UCSD-AML1 (cell line): ENCODE measurements at regions not wholly inside any gene's neighbourhood (a gene's known extent, or its start where the extent isn't known, plus 50 kb on each side); places are given as distances from the start of the nearest gene placed in this dataset.

ENCODE experiments used
- DNase-seq: peaks from one replicate; lab custom pipeline; 2025; ENCODE audit not compliant: unreplicated experiment; lab: John Stamatoyannopoulos, UW

- DNase-seq: no peak
Observed at GRCh38 chr4:137209240-137209639, 323.1 kb downstream of the PCDH18 start.

- no peak for DNase-seq
Observed at GRCh38 chr4:137206781-137207180, 325.5 kb downstream of the PCDH18 start.

- no peak for DNase-seq
Observed at GRCh38 chr4:137203601-137204000, 328.7 kb downstream of the PCDH18 start.

DNA sequence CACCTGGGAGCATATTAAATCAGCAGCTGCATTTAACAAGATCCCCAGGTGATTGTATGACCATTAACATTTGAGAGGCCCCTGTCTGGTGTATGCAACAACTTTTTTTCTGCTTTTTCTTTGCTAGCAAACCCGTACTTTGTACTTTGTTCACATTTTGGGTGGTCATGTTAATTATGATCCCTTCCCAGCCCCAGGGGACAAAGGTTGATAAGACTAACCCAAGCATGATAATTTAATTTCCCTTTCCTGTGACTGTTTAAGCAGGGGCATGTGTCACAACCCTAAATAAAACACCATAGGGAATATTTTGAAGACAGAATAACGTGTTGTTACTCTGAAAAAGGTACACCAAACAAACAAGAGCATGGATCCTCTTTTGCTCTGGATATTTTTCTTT is 332.0 kb downstream of the PCDH18 start:
- no peak for DNase-seq

- peak; percentile 4 for DNase-seq
Observed at GRCh38 chr4:137198791-137199190, 333.5 kb downstream of the PCDH18 start.

DNA sequence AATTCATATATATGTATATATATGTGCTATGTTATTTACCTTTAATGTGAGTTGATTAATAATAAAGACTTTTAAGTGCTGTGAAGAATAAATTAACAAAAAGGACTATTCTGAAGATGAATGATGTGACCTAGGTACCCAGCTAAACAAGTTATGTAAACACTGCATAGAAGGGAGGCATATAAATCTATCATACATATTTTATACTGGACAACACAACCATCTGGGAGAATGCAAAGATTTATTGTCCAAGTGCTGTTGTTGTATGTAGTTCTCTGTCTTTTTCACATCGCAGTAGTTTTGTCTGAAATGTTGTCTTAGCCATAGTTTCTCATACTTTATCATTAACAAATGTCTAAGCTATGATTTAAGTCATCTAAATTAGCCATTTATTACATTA is 337.6 kb downstream of the PCDH18 start:
- no peak for DNase-seq

DNA sequence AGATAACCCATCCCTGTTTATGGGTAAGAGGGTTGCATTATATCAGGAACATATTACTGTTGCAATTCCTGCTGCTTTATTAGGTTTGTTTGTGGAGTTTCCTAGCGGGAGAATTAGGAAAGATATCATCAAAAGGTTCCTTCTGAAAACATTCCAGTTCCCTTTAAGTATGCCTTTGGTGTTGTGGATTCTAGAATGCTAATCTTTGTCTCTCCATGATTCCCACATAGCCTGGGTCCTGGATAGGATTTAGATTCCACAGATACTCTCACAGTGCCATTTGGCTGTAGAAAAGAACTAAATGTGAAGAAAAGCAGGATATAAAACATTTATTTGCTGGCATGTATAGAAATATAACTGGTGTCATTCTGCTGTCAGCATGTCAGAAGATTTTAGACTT is 338.7 kb downstream of the PCDH18 start:
- DNase-seq: no peak

DNA sequence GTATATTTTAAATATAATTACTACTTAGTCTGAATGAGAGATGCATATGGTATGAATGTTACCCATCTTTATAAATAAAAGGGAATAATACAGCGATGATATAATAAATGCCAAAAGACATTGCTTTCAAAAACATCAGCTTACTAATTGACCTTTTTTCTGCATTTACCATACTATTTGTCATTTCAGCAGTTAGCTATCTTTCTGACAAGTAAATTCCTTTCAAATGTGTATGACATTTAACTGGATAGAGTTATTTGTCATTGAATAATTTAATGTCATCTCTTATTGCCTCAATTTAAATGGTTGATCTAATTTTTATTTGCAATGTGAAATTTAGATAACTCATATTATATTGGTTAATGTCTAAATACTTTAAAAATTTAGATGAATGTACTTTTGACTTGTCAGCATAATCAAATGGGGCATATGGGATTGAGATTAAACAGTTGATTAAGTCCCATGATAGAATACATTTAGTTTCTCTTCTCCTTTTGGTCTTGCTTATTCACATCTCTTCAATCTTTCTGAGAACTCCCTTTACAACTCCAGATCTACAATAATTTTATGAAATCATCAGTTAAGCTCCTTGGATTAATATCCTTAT is 350.9 kb downstream of the PCDH18 start:
- DNase-seq: no peak

DNA sequence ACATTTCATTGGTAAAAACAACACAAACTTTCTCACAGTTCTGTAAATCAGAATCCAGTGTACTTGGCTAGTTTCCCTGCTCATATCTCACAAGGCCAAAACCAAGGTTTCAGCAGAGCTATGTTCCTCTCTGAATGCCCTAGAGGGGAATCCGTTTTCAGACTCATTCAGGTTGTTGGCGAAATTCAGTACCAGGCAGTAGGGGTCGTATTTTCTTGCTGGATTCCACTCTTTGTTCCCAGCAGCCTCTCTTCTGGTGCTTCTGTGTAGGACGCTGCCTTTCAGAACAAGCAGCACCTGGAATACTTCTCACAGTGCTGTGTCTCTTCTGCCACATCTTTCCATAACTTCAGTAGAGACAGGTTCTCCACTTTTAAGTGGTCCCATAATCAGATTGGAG is 351.9 kb downstream of the PCDH18 start:
- DNase-seq: no peak

DNA sequence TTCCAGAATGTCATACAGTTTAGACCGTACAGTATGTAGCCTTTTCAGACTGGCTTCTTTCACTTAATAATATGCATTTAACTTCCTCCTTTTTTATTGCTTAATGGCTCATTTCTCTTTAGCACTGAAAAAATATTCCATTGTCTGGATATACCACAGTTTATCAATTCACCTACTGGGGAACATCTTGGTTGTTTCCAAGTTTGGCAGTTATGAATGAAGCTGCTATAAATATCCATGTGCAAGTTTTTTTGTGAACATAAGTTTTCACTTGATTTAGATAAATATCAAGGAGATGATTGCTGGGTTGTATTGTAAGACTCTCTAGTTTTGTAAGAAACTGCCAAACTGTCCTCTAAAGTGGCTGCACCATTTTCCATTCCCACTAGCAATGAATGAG is 375.5 kb downstream of the PCDH18 start:
- no peak for DNase-seq

DNA sequence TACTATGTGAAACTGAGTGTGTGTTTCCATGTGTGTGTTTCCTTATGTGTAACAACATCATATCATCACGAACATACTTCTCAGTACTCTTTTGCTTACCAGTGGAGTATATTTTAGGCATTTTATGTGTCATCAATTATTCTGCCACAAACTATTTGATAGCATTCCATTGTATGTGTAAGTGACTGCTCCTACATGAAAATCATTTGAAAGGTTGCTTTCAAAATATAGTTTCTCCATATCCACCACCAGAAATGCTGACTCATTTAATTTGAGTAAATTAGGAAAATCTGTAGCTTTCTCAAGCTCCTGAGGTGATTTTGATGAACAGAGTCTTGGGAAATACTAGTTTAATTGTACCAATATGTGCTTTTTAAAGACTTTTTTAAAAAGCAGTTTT is 376.2 kb downstream of the PCDH18 start:
- DNase-seq: no peak

DNA sequence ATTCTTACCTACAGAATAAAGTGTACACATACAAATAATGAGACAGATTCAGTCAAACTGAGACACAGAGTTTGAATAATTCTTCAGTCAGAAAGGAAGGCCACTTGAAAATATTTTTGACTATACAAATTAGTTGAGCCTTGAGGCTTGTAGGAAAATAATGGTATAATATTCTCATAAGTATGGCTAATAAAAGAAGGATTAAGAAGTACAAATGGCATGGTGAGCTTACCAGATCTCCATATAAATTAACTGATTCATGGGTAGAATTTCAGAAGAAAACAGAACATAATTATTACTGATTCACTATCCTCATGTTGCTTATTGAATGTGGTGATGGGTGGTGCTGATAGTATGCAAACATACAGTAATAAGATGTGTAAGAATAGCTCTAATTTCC is 401.1 kb downstream of the PCDH18 start:
- DNase-seq: no peak

- no peak for DNase-seq
Observed at GRCh38 chr4:137129845-137130244, 402.4 kb downstream of the PCDH18 start.

GRCh38 chr4:137129441-137129840 is 402.9 kb downstream of the PCDH18 start:
- no peak for DNase-seq

- no peak for DNase-seq
Observed at GRCh38 chr4:137125011-137125410, 407.3 kb downstream of the PCDH18 start.

DNA sequence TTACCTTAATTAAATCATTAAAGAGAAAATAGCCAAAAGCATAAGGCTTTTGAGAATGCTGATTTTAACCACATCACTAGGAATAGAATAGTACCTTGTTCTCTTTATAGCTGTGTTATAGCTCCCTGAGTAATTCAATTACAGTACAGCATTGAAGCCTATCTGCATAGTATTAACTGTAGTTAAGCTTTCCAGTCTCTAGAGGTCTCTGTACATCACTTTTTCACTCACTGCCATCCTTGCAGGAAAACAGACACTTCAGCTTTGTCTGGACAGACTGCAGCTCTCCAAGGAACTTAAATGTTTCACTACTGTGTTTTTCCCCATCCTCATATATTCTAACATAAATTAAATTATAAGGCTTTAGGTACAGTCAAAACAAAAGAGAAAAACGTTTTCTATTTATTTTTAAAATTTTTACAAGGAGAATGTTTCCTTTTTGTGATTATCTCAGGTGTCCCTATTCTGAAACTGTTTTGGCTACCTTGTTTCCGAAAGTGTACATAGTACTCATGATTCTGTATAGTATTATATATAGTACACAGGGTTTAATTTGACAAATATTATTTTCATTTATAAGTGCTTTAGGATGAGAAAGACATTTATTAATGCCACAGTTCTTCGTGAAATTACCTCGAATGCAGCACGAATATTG is 407.9 kb downstream of the PCDH18 start:
- no peak for DNase-seq

DNA sequence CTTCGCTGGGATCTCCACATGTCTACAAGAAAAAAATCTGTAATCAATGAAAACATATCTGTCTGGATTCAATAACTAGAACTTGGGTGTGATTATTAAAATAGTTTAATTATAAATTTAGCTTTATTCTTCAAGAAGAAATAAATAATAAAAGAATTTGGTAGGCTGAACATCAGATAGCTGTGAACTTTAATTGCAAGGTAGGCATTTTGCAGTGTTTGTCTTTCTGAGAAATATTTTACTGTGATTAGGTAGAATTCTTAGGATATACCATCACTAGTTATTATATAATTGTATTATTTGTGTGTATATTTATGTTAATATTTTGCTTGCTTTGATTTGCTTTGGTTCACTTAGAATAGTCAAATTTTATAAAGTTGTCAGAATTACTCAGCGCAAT is 409.4 kb downstream of the PCDH18 start:
- no peak for DNase-seq

DNA sequence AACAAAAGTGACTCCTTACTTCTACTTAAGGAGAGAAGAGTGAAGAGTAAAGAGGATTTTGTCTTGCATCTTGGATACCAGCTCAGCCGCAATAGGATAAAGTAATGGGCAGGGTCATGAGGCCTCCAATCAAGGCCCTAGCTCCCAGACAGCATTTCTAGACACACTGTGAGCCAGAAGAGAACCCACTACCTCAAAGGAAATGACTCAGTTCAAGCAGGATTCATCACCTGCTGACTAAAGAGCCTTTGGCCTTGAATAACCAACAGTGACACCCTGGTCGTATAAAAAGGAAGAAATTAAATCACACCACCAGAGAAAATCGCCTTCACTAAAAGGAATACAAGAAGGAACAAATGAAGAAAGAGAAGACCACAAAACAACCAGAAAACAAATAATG is 416.1 kb downstream of the PCDH18 start:
- no peak for DNase-seq

DNA sequence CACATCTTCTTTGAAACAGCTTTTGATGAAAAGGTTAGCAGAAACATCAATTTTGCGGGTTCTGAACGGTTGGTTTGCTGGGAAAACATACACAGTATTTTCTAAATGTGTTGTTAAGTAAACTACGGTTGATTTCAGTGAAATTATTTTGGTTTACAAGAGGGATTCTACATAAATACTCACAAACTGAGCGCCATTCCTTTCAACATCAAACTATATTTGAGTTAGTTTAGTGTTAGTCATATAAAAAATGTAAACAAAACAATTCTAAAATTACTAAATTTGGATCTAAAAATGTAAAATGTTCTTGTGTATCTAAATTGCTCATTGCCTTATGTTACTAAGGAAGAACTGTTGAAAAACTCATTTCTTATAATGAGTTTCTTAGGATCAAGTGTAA is 425.6 kb downstream of the PCDH18 start:
- DNase-seq: no peak

DNA sequence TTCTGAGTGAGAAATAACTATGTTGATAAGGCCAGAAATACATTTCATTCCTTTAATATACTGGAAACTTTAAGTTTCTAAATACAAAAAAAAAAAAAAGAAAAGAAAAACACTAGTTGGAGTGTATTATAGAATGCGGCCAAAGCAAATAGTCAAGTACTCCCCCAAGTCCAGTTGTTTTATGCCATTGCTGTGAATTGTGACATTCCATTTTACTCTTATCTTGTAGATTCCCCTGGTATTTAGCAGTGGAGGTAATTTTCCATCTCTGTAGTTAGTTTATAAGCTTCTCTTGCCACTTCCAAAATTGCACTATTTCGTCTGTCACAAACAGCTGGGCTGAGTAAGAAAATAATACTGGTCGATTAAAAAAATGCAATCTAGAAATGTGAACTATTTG is 426.0 kb downstream of the PCDH18 start:
- no peak for DNase-seq

GRCh38 chr4:137090951-137091350 is 441.3 kb downstream of the PCDH18 start:
- DNase-seq: no peak

DNA sequence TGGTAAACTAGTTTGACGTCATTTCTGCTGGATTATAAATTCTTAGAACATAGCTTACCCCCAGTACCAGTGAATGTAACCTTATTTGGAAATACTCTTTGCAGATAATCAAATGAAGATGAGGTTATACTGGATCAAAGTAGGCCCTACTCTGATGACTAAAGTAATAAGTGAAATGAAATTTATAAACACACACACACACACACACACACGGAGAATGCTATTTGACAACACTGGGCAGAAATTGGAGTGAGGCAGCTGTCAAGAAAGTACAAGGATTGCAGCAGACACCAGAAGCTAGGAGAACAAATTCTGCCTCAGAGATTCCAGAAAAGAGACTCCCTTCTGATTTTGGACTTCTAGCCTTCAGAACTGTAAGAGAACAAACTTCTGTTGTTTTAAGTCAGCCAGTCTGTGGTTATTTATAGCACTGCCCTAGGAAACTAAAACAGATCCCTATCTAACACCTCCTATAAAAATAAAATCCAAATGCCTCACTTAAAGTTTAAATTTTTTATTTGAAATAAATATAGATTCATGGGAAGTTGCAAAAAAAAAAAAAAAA is 448.6 kb downstream of the PCDH18 start:
- no peak for DNase-seq

- DNase-seq: no peak
Observed at GRCh38 chr4:137082061-137082460, 450.2 kb downstream of the PCDH18 start.
